NCI-H748 (cell line): ENCODE measurements at regions not wholly inside any gene's neighbourhood (a gene's known extent, or its start where the extent isn't known, plus 50 kb on each side); places are given as distances from the start of the nearest gene placed in this dataset.
"Not testable (repeated sequence)": the region's sequence is repeated elsewhere in the genome, so short reads cannot be mapped to it uniquely, and the experiment has no call there.

Experiments used
- DNase-seq: peaks from one replicate; lab custom pipeline; 2025; ENCODE audit not compliant: unreplicated experiment; lab: John Stamatoyannopoulos, UW

DNA sequence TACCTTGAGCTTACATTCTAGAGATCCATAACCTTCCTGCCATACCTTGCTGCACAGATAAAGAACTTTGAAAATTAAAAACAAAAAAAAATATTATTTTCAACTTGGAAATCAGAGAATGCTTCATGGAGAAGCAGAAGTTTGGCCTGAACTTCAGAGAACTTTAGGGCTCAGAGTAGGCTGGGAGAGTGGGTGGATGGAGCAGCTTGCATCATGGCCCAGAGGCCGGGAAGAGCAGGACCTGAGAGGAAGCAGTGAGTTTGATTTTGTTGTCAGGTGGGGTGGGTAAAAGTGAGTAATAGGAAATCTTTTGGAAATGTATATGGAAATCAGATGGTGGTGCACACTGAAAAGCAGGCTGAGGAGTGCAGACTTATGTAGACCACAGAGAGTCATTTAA is 228.5 kb upstream of the KRR1 start:
- DNase-seq = no peak

DNA sequence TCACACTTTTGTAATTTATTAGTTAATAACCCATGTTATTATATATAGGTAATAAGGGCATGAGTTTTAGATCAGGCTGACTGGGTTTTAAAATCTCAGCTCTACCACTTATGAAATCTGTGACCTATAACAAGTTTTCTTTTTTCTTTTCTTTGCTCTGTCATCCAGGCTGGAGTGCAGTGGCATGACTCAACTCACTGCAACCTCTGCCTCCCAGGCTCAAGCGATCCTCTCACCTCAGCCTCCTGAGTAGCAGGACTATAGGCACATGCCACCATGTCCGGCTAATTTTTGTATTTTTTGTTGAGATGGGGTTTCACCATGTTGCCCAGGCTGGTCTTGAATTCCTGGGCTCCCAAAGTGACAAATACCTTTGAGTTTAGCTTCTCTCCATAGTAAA is 227.7 kb upstream of the KRR1 start:
- not testable (repeated sequence) for DNase-seq

DNA sequence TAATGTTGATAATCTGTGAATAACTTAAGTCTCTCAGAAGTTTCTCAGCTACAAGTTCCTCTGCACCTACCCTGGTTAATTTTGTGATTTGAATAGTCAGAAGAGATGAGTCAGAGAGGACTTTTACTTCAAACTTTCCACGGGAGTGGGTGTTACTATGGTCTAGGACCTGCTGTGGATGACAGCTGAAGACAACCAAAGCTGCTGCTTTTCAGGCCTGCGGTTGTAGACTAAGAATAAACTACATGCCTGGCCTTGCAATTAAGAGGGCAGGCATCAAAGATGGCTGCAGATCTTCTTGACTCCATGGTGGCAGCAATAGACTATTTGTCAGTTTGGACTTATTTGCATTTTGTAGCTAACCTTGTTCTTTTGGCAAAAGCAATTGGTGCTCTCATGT is 227.1 kb upstream of the KRR1 start:
- no peak for DNase-seq

DNA sequence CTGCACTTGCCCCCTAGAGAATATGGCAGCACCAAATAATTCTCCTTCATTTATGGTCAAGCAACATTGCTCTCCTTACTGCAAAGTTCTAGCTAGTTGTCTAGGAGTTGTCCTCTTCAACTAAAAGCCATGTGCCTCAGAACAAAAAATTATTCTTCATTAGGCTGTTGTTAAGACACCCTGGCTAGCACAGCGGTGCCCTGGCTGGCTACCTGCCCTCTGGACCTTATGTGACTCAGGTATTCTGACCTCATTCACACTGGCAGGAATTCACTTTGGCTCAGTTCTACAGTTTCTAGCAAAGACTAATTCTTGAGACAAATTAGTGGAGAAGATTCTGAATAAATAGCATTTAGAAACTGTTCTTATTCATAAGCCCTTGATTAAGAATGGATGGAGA is 224.4 kb upstream of the KRR1 start:
- no peak for DNase-seq

DNA sequence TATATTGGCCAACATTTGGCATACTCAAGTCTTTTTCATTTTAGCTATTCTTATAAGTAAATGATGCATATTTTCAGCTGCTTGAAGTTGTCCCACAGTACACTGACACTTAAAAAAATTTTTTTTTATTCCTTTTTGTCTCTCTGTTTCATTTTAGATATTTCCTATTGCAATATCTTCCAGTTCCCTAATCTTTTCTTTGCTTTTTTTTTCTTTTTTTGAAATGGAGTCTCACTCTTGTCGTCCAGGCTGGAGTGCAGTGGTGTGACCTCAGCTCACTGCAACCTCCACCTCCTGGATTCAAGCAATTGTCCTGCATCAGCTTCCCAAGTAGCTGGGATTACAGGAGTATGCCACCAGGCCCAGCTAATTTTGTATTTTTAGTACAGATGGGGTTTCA is 217.4 kb upstream of the KRR1 start:
- no peak for DNase-seq

DNA sequence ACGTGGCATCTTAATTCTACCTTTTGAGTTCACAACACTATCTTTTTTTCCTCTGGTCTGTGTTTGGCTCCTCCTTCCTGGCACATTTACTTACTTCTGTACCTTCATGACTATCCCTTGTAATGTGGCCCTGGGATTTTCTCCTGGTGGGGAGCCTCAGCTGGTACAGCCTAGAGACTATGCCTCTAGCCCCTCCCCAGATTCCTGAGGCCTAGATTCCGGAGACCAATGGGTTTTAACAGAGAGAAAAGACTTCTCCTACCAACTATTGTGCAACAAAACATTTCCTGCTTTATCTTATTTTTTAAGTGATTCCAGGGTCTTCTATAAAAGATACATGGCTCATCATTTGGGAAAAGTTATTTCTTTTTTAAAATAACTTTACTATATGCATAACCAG is 216.2 kb upstream of the KRR1 start:
- no peak for DNase-seq

DNA sequence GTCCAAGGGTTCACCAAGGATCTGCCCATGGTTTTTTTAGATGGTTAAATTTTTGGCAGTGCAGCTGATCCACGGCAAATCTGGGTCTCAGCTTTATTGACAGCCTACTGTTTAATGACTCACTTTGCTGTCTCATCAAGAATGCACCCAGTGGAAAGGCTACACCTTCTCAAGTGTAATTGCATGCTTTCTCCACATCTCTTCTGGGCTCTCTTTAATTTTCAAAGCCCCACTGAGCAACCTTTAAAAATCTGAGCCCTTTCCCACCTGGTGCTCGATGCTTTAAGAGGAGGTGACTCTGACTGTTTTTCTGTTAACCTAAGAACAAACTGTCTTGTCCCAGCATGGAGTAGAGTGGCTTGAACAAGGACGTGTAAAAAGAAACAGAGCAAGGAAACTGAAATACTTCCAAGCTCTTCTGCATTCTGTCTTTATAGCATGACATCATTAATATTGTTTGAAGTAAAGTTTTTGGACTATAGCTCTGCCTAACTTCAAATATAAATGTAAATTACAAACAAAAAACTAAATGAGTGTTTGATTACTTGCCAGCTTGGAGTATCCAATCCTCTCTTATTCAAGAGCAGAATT is 214.2 kb upstream of the KRR1 start:
- peak; percentile 17 for DNase-seq

DNA sequence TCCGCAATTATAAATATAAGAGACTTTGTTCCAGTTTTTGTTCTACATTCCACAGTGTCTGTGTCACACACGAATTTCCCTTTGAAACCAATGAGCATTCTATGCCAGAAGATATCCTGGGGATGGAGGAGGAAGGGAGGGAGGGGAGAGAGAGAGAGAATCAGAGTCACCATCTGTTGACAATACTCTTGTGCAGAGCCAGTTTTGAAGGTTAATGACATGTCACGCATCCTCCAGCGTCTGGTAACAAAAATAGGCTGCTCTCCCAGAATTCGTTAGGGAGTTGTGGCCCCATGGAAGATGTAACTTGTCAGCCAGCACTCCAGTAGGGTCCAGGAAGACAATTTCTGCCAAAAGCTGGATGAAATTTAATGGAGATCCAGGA is 213.5 kb upstream of the KRR1 start:
- peak; percentile 60 for DNase-seq

DNA sequence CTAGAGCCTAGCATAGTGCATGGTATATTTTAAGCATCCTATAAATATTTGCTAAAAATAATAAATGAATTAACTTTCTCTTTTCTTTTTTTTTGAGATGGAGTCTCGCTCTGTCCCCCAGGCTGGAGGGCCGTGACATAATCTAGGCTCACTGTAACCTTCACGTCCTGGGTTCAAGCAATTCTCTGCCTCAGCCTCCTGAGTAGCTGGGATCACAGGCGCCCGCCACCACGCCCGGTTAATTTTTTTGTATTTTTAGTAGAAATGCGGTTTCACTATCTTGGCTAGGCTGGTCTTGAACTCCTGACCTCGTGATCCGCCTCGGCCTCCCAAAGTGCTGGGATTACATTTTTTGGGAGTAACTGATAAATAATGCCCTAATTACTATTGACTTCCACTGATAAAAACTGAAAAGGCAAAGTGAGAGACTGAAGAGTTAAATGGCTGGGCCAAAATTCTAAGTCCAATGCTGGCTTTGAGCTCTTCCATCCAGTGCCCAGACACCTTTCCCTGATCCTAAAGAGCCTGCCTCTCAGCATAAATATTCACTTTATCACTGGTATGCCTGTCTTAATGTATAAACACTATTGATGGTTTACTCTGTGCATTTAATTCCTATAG is 213.0 kb upstream of the KRR1 start:
- no peak for DNase-seq

DNA sequence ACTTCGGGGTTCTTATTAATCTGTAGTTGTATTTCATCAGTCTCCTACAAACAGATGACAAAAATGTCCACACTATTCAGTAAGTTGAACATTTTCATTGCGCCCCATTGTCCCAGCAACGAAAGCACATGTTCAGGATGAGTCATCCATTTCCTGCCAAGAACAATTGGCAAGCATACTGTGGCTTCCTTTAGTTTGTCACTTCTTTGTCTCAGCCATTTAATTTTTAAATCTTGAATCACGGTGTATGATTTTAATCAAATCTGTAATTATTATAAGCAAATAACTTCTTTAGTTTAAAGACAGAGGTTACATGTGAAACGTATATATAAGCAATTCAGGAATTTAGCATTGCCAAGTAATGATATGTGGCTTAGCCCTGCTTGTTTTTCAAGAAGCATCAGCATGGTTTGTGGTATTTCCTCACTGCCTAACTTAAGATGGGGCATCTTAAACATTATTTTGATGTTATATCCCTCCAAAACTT is 211.3 kb upstream of the KRR1 start:
- DNase-seq = peak; percentile 53

DNA sequence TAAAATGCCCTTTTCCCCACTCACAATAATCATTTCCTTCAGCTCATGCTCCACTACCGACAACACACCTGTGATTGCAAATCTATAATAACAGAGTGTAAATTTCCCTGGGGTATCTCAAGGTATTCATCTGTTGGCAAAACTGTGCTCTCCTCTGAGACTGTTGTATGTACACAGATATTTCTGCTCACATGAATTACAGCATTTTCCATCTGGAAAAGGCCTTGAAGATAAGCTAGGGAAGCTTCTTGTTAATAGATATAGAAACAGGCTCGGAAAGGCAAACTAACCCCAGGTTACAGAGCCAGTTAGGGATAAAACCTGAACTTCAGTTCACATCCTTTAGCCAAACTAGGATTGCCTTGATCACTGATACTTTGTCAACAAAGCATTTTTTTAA is 210.4 kb upstream of the KRR1 start:
- no peak for DNase-seq

DNA sequence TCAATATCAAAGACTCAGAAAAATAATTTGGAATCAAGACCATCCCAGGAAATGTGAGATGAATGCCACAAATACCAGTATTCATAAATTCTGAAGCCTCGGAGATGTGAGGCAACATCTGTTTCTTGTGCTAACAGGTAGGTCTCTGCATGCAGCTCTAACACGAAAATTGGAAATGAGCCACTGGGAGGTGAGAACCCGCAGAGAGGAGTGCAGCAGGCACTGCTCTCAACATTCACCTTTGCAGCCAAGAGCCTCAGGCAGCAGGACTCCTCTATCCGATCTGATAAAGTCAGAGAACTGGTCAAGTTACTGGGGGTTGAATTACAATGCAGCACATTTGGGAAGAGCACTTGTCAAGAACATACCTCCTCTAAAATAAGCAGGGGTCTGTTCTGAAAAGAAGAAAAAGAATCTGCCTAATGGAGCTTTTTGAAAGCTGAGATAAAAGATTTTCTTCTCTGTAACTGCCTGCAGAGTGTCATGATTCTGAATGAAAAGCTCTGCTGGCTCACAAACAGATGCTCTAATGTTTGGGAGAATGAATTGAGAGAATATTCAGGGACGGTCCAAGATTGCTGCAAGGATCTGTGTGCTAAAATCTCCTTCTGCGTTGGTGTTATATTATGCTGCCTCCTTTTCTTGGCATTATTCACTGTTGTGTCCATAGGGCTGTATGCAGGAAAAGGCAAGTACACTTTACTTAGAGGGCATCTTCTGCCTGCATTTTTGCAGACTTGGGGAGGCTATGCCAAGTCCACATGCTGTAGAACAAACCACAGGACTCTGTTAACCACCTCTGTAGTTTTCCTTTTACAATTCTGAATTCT is 209.6 kb upstream of the KRR1 start:
- DNase-seq = no peak

DNA sequence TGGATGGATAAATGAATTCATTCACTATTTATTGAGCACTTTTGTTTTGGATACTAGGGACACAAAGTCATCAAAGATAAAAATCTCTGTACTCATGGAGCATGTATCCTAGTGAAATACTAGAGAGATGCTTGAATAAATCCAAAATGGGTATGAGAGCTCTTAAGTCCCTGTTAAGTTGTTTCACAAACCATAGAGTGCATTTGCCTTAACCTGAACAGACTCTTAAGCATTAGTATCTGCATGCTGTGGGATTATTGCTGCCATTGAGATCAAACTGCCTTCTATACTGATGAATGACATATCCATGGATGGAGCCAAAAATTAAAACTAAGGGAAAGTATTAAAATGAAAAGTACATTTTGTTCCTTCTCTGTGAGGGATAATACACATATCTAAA is 206.5 kb upstream of the KRR1 start:
- no peak for DNase-seq

DNA sequence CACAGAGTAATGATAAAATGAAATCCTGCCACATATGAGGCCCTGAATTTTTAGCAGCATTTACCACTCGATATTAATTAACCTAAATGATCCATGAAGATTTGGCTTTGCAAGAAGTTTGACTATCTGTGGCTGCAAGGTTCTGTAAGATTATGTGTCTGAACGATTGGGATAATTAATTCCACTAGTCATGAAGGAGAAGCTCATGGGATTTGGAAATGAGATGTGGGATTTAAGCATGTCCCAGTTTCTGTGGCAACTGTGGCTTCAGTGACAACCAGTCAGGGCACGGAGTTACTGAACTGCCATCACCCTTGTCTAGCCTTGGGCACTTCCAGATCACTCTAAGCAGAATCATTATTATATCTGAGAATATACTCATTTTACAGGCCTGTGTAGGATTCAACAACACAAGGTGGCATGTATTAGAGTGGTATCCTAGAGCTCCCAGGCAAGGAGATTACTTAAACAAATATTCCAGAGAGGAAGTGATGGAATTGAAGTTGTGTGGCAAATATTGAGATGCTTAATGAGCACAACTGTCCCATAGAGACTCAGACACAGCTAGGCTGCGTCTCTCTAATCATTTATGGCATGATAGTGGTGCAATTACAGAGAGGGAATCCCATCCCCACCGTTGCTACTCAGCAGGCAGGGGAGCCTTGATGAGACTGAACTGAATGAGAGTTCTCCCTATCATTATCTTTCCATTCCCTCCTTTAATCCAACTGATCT is 205.0 kb upstream of the KRR1 start:
- no peak for DNase-seq

DNA sequence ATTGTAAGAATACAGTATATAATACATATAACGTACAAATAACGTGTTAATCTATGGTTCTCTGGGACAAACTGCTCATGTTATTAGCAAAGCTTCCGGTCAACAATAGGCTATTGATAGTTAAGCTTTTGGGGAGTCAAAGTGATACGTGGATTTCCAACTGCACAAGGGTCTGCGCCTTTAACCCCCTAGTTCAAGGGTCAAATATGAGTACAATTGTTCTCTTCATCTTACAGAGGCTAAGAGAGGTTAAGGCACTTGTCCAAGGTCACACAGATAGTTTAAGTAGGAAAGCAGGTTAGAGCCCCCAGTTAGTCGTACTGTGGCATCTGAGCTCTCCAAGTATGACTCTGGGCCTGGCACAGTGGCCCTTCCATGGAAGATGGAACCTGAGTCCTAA is 204.3 kb upstream of the KRR1 start:
- no peak for DNase-seq

DNA sequence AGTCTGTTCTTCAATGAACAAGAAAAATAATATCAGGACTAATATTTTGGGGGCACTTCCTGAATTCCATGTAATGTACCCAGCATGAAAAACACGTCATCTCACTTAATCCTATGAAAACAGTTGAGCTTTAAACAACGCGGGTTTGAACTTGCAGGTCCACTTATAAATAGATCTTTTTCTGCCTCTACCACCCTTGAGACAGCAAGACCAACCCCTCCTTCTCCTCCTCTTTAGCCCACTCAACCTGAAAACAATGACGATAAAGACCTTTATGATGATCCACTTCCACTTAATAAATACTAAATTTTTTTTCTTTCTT is 203.9 kb upstream of the KRR1 start:
- DNase-seq = no peak

DNA sequence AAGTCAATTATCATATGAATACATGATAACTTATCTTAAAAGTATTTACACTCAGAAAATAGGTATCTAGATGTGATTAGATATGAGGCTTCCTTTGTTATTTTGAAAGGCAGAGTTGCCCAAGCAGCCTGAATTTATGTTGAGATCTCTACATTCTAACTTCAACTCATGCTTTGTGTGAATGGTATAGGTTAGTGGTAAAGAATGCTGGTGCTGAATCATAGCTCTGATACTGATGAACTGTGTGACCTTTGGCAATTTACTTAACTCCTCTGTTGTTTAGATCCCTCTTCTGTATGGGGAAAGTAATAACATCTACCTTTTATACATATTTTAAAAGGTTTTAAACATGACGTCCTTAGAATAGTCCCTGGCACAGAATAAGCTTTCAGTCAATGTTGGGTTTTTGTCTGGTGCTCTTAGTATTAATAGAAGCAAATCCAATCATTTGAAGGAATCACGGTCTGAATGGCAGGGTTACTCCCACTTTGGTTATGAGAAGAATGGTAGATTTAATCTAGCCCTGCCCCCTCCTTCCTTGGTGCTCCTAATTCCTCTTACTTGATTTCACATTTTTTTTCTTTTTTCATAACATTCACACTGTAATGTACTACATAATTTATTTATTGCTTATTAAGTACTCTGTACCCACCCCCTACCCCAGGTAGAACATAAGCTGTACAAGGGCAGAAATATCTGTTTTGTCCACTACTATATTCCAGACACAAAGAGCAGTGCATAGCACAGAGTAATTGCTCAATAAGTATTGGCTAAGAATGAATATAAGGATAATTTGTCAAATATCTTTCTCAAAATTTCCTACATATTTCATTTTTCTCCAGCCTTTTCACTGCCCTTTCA is 203.3 kb upstream of the KRR1 start:
- no peak for DNase-seq

DNA sequence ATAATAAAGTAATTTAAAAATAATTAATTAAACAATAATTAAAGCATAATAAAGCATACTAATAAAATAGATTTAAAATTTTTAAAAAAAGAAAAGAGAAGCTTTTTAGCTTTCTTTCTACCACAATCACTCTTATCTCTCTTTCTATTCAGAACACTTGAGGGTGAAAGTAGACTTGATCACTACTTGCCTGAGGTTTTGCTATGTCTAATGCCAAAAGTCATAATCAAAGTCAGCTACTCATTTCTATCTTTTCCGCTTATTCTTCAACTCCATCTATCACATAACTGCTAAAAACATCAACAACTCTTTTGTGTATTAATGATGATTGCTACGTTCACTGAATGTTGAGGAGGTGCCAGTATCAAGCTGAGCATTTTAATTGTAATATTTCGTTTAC is 202.0 kb upstream of the KRR1 start:
- no peak for DNase-seq

DNA sequence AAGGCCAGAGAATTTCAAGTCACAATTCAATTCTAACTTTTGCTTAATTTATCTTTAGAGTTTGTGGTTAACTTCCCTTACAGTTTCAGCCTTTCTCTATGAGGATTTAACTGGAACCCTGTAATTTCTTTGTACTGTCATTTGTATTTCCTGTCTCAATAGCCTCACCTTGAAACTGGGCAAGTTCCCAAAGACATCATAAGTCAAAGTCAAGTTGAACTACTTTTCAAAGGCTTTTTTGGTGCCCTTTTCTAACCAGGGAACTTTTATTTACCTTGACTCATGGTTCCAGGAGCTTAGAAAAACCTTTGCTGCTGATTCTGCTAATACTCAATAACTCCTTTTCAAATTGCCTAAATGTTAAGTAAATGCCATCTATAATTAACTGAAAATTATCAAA is 200.8 kb upstream of the KRR1 start:
- DNase-seq = no peak

DNA sequence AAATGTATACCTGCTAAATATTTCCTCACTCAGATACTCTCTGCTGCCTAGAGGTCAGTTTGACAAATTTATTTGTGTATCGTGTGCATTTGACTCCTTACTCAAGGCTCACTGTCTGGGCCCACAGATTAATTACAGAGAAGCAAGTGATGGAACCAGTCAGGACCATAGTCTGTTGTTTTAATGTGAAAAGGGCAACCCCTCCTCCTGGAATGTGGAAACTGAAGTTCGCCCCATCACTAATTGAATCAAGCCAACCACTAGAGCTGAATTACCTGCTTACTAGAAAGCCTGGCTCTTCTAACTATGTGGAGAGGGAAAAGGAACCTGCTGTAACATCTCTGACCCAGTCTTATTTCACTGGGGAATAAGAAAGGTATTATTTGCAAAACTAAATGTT is 199.9 kb upstream of the KRR1 start:
- no peak for DNase-seq
